HepG2 (cell line): ENCODE measurements at regions not wholly inside any gene's neighbourhood (a gene's known extent, or its start where the extent isn't known, plus 50 kb on each side); places are given as distances from the start of the nearest gene placed in this dataset.

Source experiments
- ATAC-seq: fragments of 200-7000 bp; cut with Tn5 transposase; 3 replicates; pipeline ENCODE4 v1.9.1; 2020; ENCODE audit warnings: mild to moderate bottlenecking, moderate library complexity
- BruUV-seq: library from RNA; stranded (reverse); fragments of 400-500 nt; replicated peaks from 2 replicates; lab custom pipeline; 2021; lab: Mats Ljungman, UMichigan
- CTCF ChIA-PET: fragments of 300-600 bp; formaldehyde crosslinking; extraction: SDS; loops from one replicate; lab custom pipeline; 2021; ENCODE audit warnings: low total read pairs, inconsistent platforms, low intra/inter-chr PET ratio; lab: Yijun Ruan, JAX
- POLR2A ChIA-PET: fragments of 350-600 bp; sonication (Branson Sonifier 250); formaldehyde crosslinking; loops from one replicate; lab custom pipeline; 2020; ENCODE audit warnings: antibody characterized with exemption, inconsistent platforms; lab: Yijun Ruan, JAX
- DNase-seq: peaks from one replicate; pipeline ENCODE4 v3.0.0-alpha.2; 2015; ENCODE audit warnings: low spot score
- FAIRE-seq: peaks from 3 replicates; lab custom pipeline; 2011; peaks lifted over from hg19 to GRCh38; lab: Jason Lieb, UNC
- H2AFZ ChIP-seq: one replicate; pipeline ENCODE4 v1.6.1; 2011; ENCODE audit warnings: low read length, inconsistent platforms
- H3K27ac ChIP-seq: fragments of 300-600 bp; 3 replicates; pipeline ENCODE4 v1.8.0; 2011; ENCODE audit warnings: mixed run types, mild to moderate bottlenecking, mixed read lengths, low read length, inconsistent platforms; ENCODE audit not compliant: insufficient read depth; ENCODE audit errors: extremely low read length
- H3K27me3 ChIP-seq, 2 experiments: fragments of 200-600 bp in 1 of 2; 2 replicates in 1 of 2; 3 replicates in 1 of 2; pipeline versions ENCODE4 v1.6.0 to v1.8.0; 2011; ENCODE audit warnings: low read length in 2 of 2, mild to moderate bottlenecking in 2 of 2, moderate library complexity in 2 of 2, inconsistent platforms in 1 of 2; ENCODE audit not compliant: insufficient read depth in 2 of 2, control insufficient read depth in 1 of 2
- H3K36me3 ChIP-seq, 2 experiments: fragments of 200-600 bp in 1 of 2; replicated peaks in 1 of 2; 2 replicates in 1 of 2; 3 replicates in 1 of 2; pipeline versions ENCODE4 v1.5.1 to v1.8.0; 2011; ENCODE audit warnings: low read length in 2 of 2, inconsistent platforms in 1 of 2; ENCODE audit not compliant: insufficient read depth in 2 of 2, control insufficient read depth in 1 of 2
- H3K4me1 ChIP-seq: 2 replicates; pipeline ENCODE4 v1.5.1; 2012; ENCODE audit warnings: low read length, inconsistent platforms; ENCODE audit not compliant: insufficient read depth
- H3K4me2 ChIP-seq: 2 replicates; pipeline ENCODE4 v1.6.0; 2011; ENCODE audit warnings: low read depth, low read length, inconsistent platforms
- H3K4me3 ChIP-seq, 3 experiments: fragments of 200-600 bp in 1 of 3; sonication (generic), shearing (Covaris generic) in 1 of 3; replicated peaks in 1 of 3; 2 replicates each; pipeline ENCODE4 v1.5.1; 2011 to 2016; ENCODE audit warnings: low read length in 3 of 3, inconsistent platforms in 2 of 3, low read depth in 2 of 3, mild to moderate bottlenecking in 2 of 3, control low read depth in 1 of 3, mixed read lengths in 1 of 3; ENCODE audit not compliant: insufficient read depth in 1 of 3
- H3K79me2 ChIP-seq: one replicate; pipeline ENCODE4 v1.6.1; 2011; ENCODE audit warnings: low read length, inconsistent platforms; ENCODE audit not compliant: insufficient read depth
- H3K9ac ChIP-seq: 2 replicates; pipeline ENCODE4 v1.6.0; 2011; ENCODE audit warnings: mild to moderate bottlenecking, low read depth, low read length, inconsistent platforms; ENCODE audit not compliant: insufficient read depth
- H3K9me3 ChIP-seq: 2 replicates; pipeline ENCODE4 v1.5.1; 2012; ENCODE audit warnings: mild to moderate bottlenecking, low read length
- H4K20me1 ChIP-seq: 2 replicates; pipeline ENCODE4 v1.6.0; 2011; ENCODE audit warnings: inconsistent platforms, mild to moderate bottlenecking, low read length, moderate library complexity; ENCODE audit not compliant: insufficient read depth
- EEA1 ChIP-seq: sonication (generic); formaldehyde crosslinking; IDR thresholded peaks from 2 replicates; pipeline ENCODE4 v1.5.1; 2020; ENCODE audit warnings: mild to moderate bottlenecking, missing genetic modification reagents, borderline replicate concordance
- HDAC6 ChIP-seq: fragments of 200-600 bp; sonication (generic); IDR thresholded peaks from 2 replicates; pipeline ENCODE4 v1.7.0; 2017; ENCODE audit warnings: mild to moderate bottlenecking, antibody characterized with exemption, low read length, low read depth
- MBNL3 ChIP-seq: fragments of 250-450 bp; sonication (Bioruptor Pico); conservative IDR thresholded peaks from 2 replicates; pipeline ENCODE4 v1.8.0; 2022; ENCODE audit warnings: mild to moderate bottlenecking, inconsistent platforms
- NR2F1 ChIP-seq, 2 experiments: fragments of 450-650 bp in 1 of 2; formaldehyde crosslinking in 1 of 2; IDR thresholded peaks; 2 replicates each; pipeline versions ENCODE4 v1.5.0 to v1.6.1; 2016 to 2020; ENCODE audit warnings: mild to moderate bottlenecking in 1 of 2, missing compliant biosample characterization in 1 of 2, missing genetic modification reagents in 1 of 2, moderate library complexity in 1 of 2
- PPARG ChIP-seq: conservative IDR thresholded peaks from 2 replicates; pipeline ENCODE4 v1.6.1; 2016; ENCODE audit warnings: missing biosample characterization, missing genetic modification reagents
- RFX1 ChIP-seq: fragments of 450-650 bp; IDR thresholded peaks from 2 replicates; pipeline ENCODE4 v1.6.1; 2017
- RFXANK ChIP-seq: IDR thresholded peaks from 2 replicates; pipeline ENCODE4 v1.6.1; 2016
- SRY ChIP-seq: sonication (generic); formaldehyde crosslinking; IDR thresholded peaks from 2 replicates; pipeline ENCODE4 v1.8.0; 2022; ENCODE audit warnings: mild to moderate bottlenecking, missing genetic modification reagents
- TARDBP ChIP-seq: sonication (generic); formaldehyde crosslinking; IDR thresholded peaks from 2 replicates; pipeline ENCODE4 v1.8.0; 2022; ENCODE audit warnings: mild to moderate bottlenecking, missing genetic modification reagents
- TEAD3 ChIP-seq: optimal IDR thresholded peaks from 2 replicates; pipeline ENCODE3; 2016; ENCODE audit warnings: borderline replicate concordance
- ZNF18 ChIP-seq: sonication (generic); formaldehyde crosslinking; IDR thresholded peaks from 2 replicates; pipeline ENCODE4 v1.8.0; 2022; ENCODE audit warnings: mild to moderate bottlenecking, missing genetic modification reagents; ENCODE audit not compliant: insufficient replicate concordance
- ZNF207 ChIP-seq: fragments of 450-650 bp; IDR thresholded peaks from 2 replicates; pipeline ENCODE4 v1.6.1; 2016; ENCODE audit warnings: antibody characterized with exemption, borderline replicate concordance
- ZNF430 ChIP-seq: sonication (generic); formaldehyde crosslinking; IDR thresholded peaks from 2 replicates; pipeline ENCODE4 v1.9.0; 2021; ENCODE audit warnings: mild to moderate bottlenecking, missing genetic modification reagents
- ZNF558 ChIP-seq: sonication (generic); formaldehyde crosslinking; IDR thresholded peaks from 2 replicates; pipeline ENCODE4 v1.9.0; 2022; ENCODE audit warnings: mild to moderate bottlenecking, missing genetic modification reagents, borderline replicate concordance
- ZNF619 ChIP-seq: sonication (generic); formaldehyde crosslinking; IDR thresholded peaks from 2 replicates; pipeline ENCODE4 v1.4.0; 2020; ENCODE audit warnings: mild to moderate bottlenecking, missing genetic modification reagents
- ZNF629 ChIP-seq: sonication (generic); formaldehyde crosslinking; conservative IDR thresholded peaks from 2 replicates; pipeline ENCODE4 v1.5.0; 2020; ENCODE audit warnings: missing genetic modification reagents
- ZNF747 ChIP-seq: sonication (generic); formaldehyde crosslinking; IDR thresholded peaks from 2 replicates; pipeline ENCODE4 v1.8.1; 2023; ENCODE audit warnings: missing genetic modification reagents, mild to moderate bottlenecking, borderline replicate concordance
- ZNF75D ChIP-seq: sonication (generic); formaldehyde crosslinking; IDR thresholded peaks from 2 replicates; pipeline ENCODE4 v1.8.1; 2023; ENCODE audit warnings: missing genetic modification reagents, mild to moderate bottlenecking, borderline replicate concordance
- ZNF766 ChIP-seq: sonication (generic); formaldehyde crosslinking; IDR thresholded peaks from 2 replicates; pipeline ENCODE4 v1.5.0; 2020; ENCODE audit warnings: missing genetic modification reagents, borderline replicate concordance
- WGBS: methylation state at CpG from one replicate; pipeline ENCODE4 v1.1.6; 2017; ENCODE audit warnings: low lambda C conversion rate; 5-methylcytosine and 5-hydroxymethylcytosine counted together
- in situ Hi-C: cut with HindIII; loops from 2 replicates; pipeline ENCODE4 v1.10.0; 2017; ENCODE audit warnings: low pct_unique_long_range_greater_than_20kb; ENCODE audit not compliant: extremely low pct_ligation_motif_present
- intact Hi-C: fragments of 100-400 bp; cut with micrococcal nuclease; formaldehyde crosslinking; loops from one replicate; pipeline ENCODE4 v1.10.0; 2022; ENCODE audit not compliant: unreplicated experiment

GRCh38 chr2:133855526-133855925 is 287.3 kb upstream of the NCKAP5 start:
- no peaks in the 10 kb centered on the region for H3K4me1 ChIP-seq
- peaks cover 1 to 7% of the 10 kb centered on the region in 2 experiments; a peak in 3 of 5 replicates for H3K27me3 ChIP-seq
- ChIA-PET CTCF (no interaction called here), POLR2A (no interaction called here)
- 14% methylated on average over 4 of the region's 4 CpGs for WGBS
- H2AFZ ChIP-seq, result no peak overlapping the region
- DNase-seq, result no peak
- no peak for FAIRE-seq
- H3K9me3 ChIP-seq, result no peaks in the 10 kb centered on the region
- TF ChIP-seq ZNF629, result no peak
- H3K9ac ChIP-seq, result no peak overlapping the region
- H3K79me2 ChIP-seq, result no peaks in the 10 kb centered on the region
- H3K27ac ChIP-seq, result no peak overlapping the region
- H3K36me3 ChIP-seq, result no peaks in the 10 kb centered on the region
- no TSS peak for BruUV-seq
- no peak overlapping the region for H3K4me2 ChIP-seq
- ATAC-seq, result no peak
- in situ Hi-C loops, result no loop called here
- no peaks in the 10 kb centered on the region for H4K20me1 ChIP-seq
- H3K4me3 ChIP-seq, result no peak overlapping the region
- intact Hi-C loops, result no loop called here

- no peak overlapping the region for H3K4me3 ChIP-seq
- H3K9me3 ChIP-seq, result no peaks in the 10 kb centered on the region
- H3K4me2 ChIP-seq, result no peak overlapping the region
- no peaks in the 10 kb centered on the region for H3K79me2 ChIP-seq
- H3K27me3 ChIP-seq, result peaks cover 1 to 7% of the 10 kb centered on the region in 2 experiments; a peak in 3 of 5 replicates
- H3K4me1 ChIP-seq, result no peaks in the 10 kb centered on the region
- no peak overlapping the region for H3K9ac ChIP-seq
- no peak for DNase-seq
- no peak for FAIRE-seq
- H2AFZ ChIP-seq, result no peak overlapping the region
- ChIA-PET POLR2A (no interaction called here), CTCF (no interaction called here)
- H3K36me3 ChIP-seq, result no peaks in the 10 kb centered on the region
- BruUV-seq, result no TSS peak
- intact Hi-C loops, result no loop called here
- in situ Hi-C loops, result no loop called here
- H4K20me1 ChIP-seq, result no peaks in the 10 kb centered on the region
- no peak for ATAC-seq
- no peak overlapping the region for H3K27ac ChIP-seq
- TF ChIP-seq EEA1 (CRISPR knock-in tag) (no peak), ZNF430 (no peak), ZNF619 (no peak), NR2F1 (CRISPR knock-in tag; IDR thresholded peaks at IDR 0.05) (no peak), ZNF558 (no peak), ZNF75D (no peak), HDAC6 (no peak), ZNF207 (no peak), MBNL3 (no peak), RFXANK (CRISPR knock-in tag) (no peak), ZNF747 (CRISPR knock-in tag) (no peak), TEAD3 (CRISPR knock-in tag) (no peak), RFX1 (no peak), TARDBP (no peak), ZNF18 (CRISPR knock-in tag) (no peak), ZNF766 (no peak), SRY (no peak), PPARG (CRISPR knock-in tag) (no peak)
Observed at GRCh38 chr2:133856678-133857077, 288.4 kb upstream of the NCKAP5 start.
